SK-N-MC (cell line): ENCODE measurements at regions not wholly inside any gene's neighbourhood (a gene's known extent, or its start where the extent isn't known, plus 50 kb on each side); places are given as distances from the start of the nearest gene placed in this dataset.

ENCODE experiments used
- EZH2 ChIP-seq: fragments of 200-600 bp; sonication (generic); IDR thresholded peaks from one replicate; pipeline ENCODE4 v1.6.1; 2017; ENCODE audit warnings: antibody characterized with exemption
- FOXP2 ChIP-seq: optimal IDR thresholded peaks from 2 replicates; pipeline ENCODE3; 2011; ENCODE audit warnings: mild to moderate bottlenecking, moderate library complexity; ENCODE audit not compliant: insufficient read depth; ENCODE audit errors: extremely low read length, control extremely low read depth
- POLR2AphosphoS5 ChIP-seq: IDR thresholded peaks from 2 replicates; pipeline ENCODE4 v1.6.1; 2012; ENCODE audit warnings: mild to moderate bottlenecking, low read depth, low read length, borderline replicate concordance

- TF ChIP-seq POLR2AphosphoS5 (no peak), EZH2 (no peak), FOXP2 (no peak)
These were observed 362.7 kb upstream of the PTGER4 start for GRCh38 chr5:40317023-40317422.
